ENCODE measurements at regions not wholly inside any gene's neighbourhood (a gene's known extent, or its start where the extent isn't known, plus 50 kb on each side); places are given as distances from the start of the nearest gene placed in this dataset.

DNA sequence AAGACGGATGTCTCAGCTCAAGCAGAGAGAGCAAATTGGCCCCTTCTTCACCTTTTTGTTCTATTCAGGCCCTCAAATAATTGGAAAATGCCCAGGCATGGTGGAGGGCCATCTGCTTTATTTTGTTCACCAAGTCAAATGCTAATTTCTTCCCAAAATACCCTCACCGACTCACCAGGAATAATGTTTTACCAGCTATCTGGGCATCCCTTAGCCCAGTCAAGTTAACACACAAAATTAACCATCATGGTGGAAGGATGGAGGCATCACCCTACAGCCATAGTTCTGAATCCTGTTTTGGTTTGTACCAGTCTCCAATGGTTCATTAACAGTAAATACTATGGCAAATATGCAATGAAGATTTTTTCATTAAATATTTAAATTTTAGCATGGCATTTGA is 51.7 kb upstream of the SERP2 start:
- Histone ChIP-seq H3K79me2 (ENCODE audit: control insufficient read depth, insufficient read depth, low read length) (no peaks in the 10 kb centered on the region), H3K4me2 (ENCODE audit: control insufficient read depth, insufficient read depth) (no peak overlapping the region), H3K36me3 (ENCODE audit: control insufficient read depth in 2 of 2, insufficient read depth in 2 of 2, low read length in 1 of 2) (no peaks in the 10 kb centered on the region), H4K20me1 (ENCODE audit: control insufficient read depth, insufficient read depth) (no peaks in the 10 kb centered on the region), H3K4me3 (no peak overlapping the region), H3K9me3 (replicated peaks; ENCODE audit: control insufficient read depth, insufficient read depth, low read length) (no peaks in the 10 kb centered on the region), H3K9ac (ENCODE audit: control insufficient read depth, insufficient read depth, low read length) (no peak overlapping the region), H3K27me3 (replicated peaks in 1 of 2; ENCODE audit: control insufficient read depth in 2 of 2, insufficient read depth in 2 of 2, low read length in 1 of 2) (no peaks in the 10 kb centered on the region; a peak in 1 of 4 replicates), H2AFZ (ENCODE audit: control insufficient read depth, low read depth, low read length) (no peak overlapping the region), H3K4me1 (ENCODE audit: control insufficient read depth, insufficient read depth, low read length) (no peaks in the 10 kb centered on the region), H3K27ac (ENCODE audit: control insufficient read depth, insufficient read depth) (no peak overlapping the region)
- ChIA-PET CTCF (no interaction called here), POLR2A (interaction anchor here (0.6 kb wide), 1 partner anchor 606 kb away, joined by 3 read pairs; no protein-coding TSS in a partner anchor), RAD21 (ENCODE audit: unreplicated experiment) (no interaction called here), SMC1A (ENCODE audit: uncharacterized antibody, unreplicated experiment) (no interaction called here)
- DNase-seq (ENCODE audit: low read depth, low spot score) (no peak), FAIRE-seq (no peak), ATAC-seq (no peak)
- TF ChIP-seq MTA2 (IDR thresholded peaks at IDR 0.05; ENCODE audit: low read depth) (no peak), SP1 (IDR thresholded peaks at IDR 0.05; ENCODE audit: low read depth, low read length) (no peak)
- BruUV-seq (replicated peaks): no TSS peak
- 50% methylated on average over 2 of the region's 2 CpGs for WGBS (ENCODE audit: insufficient coverage, insufficient replicate concordance, low lambda C conversion rate, missing lambda C conversion rate)
- intact Hi-C loops (cut with micrococcal nuclease; ENCODE audit: unreplicated experiment): no loop called here
- in situ Hi-C loops (cut with MboI): no loop called here

DNA sequence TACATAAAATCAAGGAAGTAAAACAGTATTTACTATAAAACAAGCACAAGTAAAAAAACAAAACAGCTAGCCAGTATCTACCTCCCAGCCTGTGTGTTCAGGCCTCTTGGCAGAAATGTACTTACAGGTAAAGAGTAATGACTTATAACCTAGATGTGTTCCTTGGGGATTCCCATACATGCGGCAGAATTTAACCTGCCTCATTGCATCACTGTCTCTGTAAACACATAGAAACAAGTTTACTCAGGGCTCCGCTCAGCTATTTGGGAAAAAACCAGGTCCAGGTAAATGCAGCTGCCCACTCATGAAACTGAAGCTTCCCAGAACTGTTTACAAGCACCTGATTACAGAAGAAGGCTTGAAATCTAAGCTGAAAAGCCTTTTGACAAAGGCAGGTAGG is 50.7 kb upstream of the SERP2 start:
- ChIA-PET RAD21 (ENCODE audit: unreplicated experiment) (no interaction called here), SMC1A (ENCODE audit: uncharacterized antibody, unreplicated experiment) (no interaction called here), POLR2A (no interaction called here), CTCF (no interaction called here)
- Histone ChIP-seq H2AFZ (ENCODE audit: control insufficient read depth, low read depth, low read length) (no peak overlapping the region), H4K20me1 (ENCODE audit: control insufficient read depth, insufficient read depth) (no peaks in the 10 kb centered on the region), H3K4me3 (no peak overlapping the region), H3K9ac (ENCODE audit: control insufficient read depth, insufficient read depth, low read length) (no peak overlapping the region), H3K4me2 (ENCODE audit: control insufficient read depth, insufficient read depth) (no peak overlapping the region), H3K79me2 (ENCODE audit: control insufficient read depth, insufficient read depth, low read length) (no peaks in the 10 kb centered on the region), H3K4me1 (ENCODE audit: control insufficient read depth, insufficient read depth, low read length) (no peaks in the 10 kb centered on the region), H3K9me3 (replicated peaks; ENCODE audit: control insufficient read depth, insufficient read depth, low read length) (no peaks in the 10 kb centered on the region), H3K36me3 (ENCODE audit: control insufficient read depth in 2 of 2, insufficient read depth in 2 of 2, low read length in 1 of 2) (no peaks in the 10 kb centered on the region), H3K27ac (ENCODE audit: control insufficient read depth, insufficient read depth) (no peak overlapping the region), H3K27me3 (replicated peaks in 1 of 2; ENCODE audit: control insufficient read depth in 2 of 2, insufficient read depth in 2 of 2, low read length in 1 of 2) (no peaks in the 10 kb centered on the region; a peak in 1 of 4 replicates)
- ATAC-seq (no peak), DNase-seq (ENCODE audit: low read depth, low spot score) (no peak), FAIRE-seq (no peak)
- intact Hi-C loops (cut with micrococcal nuclease; ENCODE audit: unreplicated experiment): no loop called here
- no TSS peak for BruUV-seq (replicated peaks)
- WGBS (ENCODE audit: insufficient coverage, insufficient replicate concordance, low lambda C conversion rate, missing lambda C conversion rate): 81% methylated on average over 2 of the region's 2 CpGs
- no peak for TF ChIP-seq GABPA (IDR thresholded peaks at IDR 0.05; ENCODE audit: low read depth)
- no peak for TF ChIP-seq EGR1 (IDR thresholded peaks at IDR 0.05; ENCODE audit: borderline replicate concordance in 1 of 2, low read depth in 2 of 2, low read length in 2 of 2)
- no peak for TF ChIP-seq ZNF592 (IDR thresholded peaks at IDR 0.05)
- no peak for TF ChIP-seq ETV6 (conservative IDR thresholded peaks at IDR 0.05 in 1 of 2, IDR thresholded peaks at IDR 0.05 in 1 of 2; ENCODE audit: borderline replicate concordance in 1 of 2, low read depth in 1 of 2)
- in situ Hi-C loops (cut with MboI): no loop called here

All from GM12878 (cell line).